HL-60 (cell line): ENCODE measurements at regions not wholly inside any gene's neighbourhood (a gene's known extent, or its start where the extent isn't known, plus 50 kb on each side); places are given as distances from the start of the nearest gene placed in this dataset.

ENCODE experiments used
- CTCF ChIP-seq: IDR thresholded peaks from one replicate; pipeline ENCODE4 v1.5.1; 2011; ENCODE audit warnings: low read length, control low read depth, inconsistent platforms; ENCODE audit not compliant: insufficient read depth
- GABPA ChIP-seq: IDR thresholded peaks from 2 replicates; pipeline ENCODE4 v1.6.1; 2012; ENCODE audit warnings: low read depth
- POLR2AphosphoS5 ChIP-seq: IDR thresholded peaks from 2 replicates; pipeline ENCODE4 v1.6.1; 2012; ENCODE audit warnings: low read depth
- REST ChIP-seq: IDR thresholded peaks from 2 replicates; pipeline ENCODE4 v1.6.1; 2012; ENCODE audit warnings: low read depth; ENCODE audit not compliant: insufficient replicate concordance

GRCh38 chr2:9097239-9097638 is 93.8 kb upstream of the MBOAT2 start:
- TF ChIP-seq CTCF (no peak), GABPA (no peak), POLR2AphosphoS5 (no peak), REST (no peak)
